ACHN (cell line): ENCODE measurements at regions not wholly inside any gene's neighbourhood (a gene's known extent, or its start where the extent isn't known, plus 50 kb on each side); places are given as distances from the start of the nearest gene placed in this dataset.
"Not testable (repeated sequence)": the region's sequence is repeated elsewhere in the genome, so short reads cannot be mapped to it uniquely, and the experiment has no call there.

Source experiments
- DNase-seq: peaks from one replicate; pipeline ENCODE4 v3.0.0-alpha.2; 2015
- in situ Hi-C: cut with HindIII; loops from 2 replicates; pipeline ENCODE4 v1.10.0; 2017; ENCODE audit warnings: low sequenced_read_pairs, low pct_ligation_motif_present, low pct_unique_long_range_greater_than_20kb

DNA sequence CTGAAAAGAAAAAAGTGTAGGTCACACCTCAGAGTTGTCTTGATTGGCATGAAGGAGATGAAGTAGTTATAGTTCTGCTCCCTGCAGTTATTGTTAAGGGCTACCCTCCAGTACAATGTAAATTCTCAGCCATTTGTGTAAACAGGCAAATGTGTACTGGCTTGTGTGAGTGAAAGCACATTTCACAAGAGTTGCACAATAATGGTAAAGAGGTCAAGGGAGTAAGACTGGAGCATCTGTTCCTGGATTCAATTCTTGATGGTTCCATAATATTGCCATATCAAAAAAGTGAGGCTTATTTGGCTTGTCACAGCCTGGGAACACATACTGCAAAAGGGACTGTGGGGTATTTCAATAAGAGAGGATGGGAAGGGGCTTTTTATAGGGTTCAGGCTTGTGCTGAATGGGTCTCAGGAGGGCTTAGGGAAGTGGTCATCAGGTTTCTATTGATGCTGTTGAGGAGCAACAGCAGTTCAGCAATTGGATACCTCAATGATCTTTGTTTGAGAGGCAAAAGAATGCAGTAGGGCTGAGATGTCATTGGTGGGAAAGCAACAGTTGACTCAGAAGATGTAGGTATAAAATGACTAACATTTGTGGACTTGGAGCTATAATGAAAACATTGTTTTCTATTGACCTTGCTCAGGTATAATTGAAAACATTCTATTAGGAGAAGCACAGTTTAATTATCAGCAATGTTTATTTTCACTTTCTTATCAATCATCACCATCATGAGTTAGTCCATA is 402.6 kb downstream of the BCKDHB start:
- in situ Hi-C loops: no loop called here
- DNase-seq: no peak

DNA sequence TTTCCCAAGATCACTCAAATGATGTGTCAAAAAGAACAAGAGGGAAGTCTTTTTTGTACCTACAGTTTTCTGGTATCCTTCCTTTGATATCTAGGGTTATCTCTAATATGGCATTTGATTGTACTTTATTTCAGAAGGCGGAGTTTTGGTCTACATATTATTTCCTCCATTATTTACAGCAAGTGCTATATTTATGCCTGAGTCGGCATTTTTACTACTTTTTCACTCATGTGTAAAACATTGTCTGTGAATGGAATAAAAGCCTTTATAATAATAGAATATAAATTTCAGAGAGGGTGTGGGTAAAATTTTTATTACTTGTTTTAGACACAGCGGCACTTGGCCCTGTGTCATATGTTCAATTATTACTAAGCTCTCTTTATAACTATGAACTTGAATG is 398.4 kb downstream of the BCKDHB start:
- in situ Hi-C loops: no loop called here
- no peak for DNase-seq

DNA sequence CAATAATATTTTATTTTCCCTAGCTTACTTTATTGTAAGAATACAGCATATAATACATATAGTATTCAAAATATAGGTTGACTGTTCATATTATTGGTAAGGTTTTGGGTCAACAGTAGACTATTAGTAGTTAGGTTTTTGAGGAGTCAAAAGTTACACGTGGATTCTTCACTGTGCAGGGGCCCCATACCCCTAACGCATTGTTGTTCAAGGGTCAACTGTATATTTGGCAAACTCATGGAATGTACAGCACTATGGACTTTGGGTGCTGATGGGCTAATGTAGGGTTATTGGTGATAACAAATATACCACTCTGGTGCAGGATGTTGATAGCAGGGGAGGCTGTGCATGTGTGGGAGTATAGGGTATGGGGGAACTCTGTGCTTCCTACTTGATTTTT is 397.2 kb downstream of the BCKDHB start:
- no peak for DNase-seq
- in situ Hi-C loops: no loop called here

DNA sequence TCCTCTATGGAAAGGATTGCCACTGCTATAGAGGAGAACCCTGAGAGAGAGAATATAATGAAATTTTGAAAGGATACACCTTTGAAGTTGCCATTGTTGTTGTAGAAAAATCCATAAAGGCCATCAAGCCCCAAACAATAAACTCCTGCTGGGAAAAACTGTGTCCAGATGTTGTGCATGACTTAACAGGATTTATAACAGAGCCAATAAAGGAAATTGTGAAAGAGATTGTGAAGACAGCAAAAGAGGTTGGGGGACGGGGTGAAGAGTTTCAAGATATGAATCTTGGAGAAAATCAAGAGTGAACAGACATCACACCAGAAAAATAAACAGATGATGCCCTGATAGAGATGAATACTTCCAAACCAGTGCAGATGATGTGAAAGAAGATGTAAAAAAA is 396.4 kb downstream of the BCKDHB start:
- DNase-seq: no peak
- in situ Hi-C loops: no loop called here

DNA sequence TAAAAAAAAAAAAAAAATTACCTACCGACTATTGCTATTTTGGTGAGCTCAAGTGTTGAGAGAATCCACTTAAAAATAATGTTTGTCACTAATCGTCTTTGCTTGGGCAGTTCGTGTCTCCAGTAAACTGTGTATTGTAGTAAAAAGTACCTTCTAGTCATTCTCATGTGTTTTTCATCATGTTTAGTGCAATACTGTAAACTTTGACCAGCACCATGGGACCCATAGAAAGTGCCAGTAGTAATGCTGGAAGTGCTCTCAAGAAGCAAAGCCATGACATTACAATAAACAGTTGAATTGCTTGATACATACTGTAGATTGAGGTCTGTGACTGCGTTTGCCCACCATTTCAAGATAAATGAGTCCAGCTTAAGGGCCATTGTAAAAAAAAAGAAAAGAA is 395.2 kb downstream of the BCKDHB start:
- DNase-seq: no peak
- in situ Hi-C loops: no loop called here

DNA sequence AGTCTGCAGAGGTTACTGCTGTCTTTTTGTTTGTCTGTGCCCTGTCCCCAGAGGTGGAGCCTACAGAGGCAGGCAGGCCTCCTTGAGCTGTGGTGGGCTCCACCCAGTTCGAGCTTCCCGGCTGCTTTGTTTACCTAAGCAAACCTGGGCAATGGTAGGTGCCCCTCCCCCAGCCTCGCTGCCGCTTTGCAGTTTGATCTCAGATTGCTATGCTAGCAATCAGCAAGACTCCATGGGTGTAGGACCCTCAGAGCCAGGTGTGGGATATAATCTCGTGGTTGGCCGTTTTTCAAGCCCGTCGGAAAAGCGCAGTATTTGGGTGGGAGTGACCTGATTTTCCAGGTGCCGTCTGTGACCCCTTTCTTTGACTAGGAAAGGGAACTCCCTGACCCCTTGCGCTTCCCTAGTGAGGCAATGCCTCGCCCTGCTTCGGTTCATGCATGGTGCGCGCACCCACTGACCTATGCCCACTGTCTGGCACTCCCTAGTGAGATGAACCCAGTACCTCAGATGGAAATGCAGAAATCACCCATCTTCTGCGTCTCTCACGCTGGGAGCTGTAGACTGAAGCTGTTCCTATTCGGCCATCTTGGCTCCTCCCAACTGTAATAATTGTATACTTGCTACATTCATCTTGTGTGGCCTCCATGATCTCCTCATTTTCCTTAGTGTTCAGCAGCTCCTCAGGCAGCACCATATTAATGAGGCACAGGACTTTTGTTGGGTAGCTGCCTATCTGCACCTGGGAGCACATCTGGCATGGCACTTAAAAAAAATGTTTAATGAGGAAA is 391.4 kb downstream of the BCKDHB start:
- in situ Hi-C loops, DNase-seq: not testable (repeated sequence)

DNA sequence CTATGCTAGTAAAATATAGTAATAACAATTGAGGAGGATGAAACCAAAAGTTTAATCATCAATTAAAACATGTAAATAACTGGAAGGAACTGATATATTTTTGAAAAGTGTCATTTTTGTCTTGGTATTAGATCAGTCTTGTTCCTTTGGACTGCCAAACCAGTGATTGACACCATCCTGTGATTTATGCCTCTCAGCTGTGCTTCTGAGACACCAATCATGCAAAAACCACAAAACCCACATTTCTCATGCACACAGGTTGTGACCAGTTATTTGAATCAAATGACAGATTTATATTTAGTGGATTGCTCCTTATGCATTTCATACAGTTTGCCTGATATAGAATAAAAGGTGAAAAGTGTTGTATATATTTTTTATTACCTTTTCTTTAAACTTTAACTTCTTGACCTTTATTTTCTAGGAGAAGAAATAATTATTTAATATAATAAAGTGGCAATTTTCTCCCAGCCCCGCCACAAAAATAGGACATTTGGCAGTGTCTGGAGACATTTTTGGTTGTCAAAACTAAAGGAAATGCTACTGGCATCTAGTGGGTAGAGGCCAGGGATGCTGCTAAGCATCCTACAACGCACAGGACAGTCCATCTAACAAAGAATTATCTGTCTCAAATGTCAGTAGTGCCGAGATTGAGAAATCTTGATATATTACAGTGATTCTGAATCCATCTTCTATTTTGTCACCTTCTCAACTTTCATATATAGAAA is 383.6 kb downstream of the BCKDHB start:
- DNase-seq: no peak

DNA sequence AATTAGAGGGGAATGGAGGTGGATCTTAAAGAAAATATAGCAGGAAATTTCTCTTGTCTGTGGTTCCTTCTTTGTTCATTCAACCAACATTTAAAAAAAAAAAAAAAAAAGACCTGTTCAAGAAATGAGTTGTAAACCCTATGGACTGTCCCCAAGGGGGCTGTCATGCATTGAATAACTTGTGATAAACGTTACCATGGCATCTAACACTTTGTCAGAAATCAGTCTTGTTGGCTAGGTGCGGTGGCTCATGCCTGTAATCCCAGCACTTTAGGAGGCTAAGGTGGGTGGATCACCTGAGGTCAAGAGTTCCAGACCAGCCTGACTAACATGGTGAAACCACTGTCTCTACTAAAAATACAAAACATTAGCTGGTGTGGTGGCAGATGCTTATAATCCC is 381.7 kb downstream of the BCKDHB start:
- in situ Hi-C loops: no loop called here
- no peak for DNase-seq

More for the DNA sequence above, 383.6 kb downstream of the BCKDHB start:
- in situ Hi-C loops: no loop called here

DNA sequence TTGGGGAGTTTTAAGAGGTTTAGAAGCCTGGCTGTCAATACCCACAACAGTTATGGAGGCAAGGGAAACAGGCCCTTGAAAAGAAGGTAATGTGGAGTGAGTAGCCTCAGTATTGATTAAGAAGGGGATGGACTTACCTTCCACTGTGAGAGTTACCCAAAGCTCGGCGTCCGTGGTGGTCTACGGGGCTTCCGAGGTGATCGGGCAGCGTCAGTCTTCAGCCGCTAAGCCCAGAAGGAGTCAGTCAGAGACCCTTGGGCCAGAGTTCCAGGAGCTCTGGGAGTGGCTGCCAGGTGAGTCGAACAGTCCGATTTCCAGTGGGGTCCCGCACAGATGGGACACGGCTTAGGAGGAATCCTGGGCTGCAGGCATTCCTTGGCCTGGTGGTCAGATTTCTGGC is 379.0 kb downstream of the BCKDHB start:
- in situ Hi-C loops, DNase-seq: not testable (repeated sequence)

DNA sequence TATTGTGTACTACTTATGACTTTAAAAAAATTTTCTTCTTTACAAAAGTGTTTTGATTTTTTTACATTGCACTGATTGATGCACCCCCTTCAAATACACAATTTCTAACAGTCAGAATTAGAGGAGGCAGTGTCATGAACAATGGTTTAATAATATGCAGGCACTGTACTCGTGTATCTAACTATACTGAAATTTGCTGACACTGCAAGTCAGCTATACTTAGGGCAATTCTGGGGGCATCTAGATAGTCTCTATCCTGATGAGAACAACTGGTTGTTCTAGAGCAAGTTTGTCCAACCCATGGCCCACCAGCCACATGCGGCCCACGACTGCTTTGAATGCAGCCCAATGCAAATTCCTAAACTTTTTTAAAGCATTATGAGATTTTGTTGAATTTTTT is 375.6 kb downstream of the BCKDHB start:
- no peak for DNase-seq
- in situ Hi-C loops: no loop called here

DNA sequence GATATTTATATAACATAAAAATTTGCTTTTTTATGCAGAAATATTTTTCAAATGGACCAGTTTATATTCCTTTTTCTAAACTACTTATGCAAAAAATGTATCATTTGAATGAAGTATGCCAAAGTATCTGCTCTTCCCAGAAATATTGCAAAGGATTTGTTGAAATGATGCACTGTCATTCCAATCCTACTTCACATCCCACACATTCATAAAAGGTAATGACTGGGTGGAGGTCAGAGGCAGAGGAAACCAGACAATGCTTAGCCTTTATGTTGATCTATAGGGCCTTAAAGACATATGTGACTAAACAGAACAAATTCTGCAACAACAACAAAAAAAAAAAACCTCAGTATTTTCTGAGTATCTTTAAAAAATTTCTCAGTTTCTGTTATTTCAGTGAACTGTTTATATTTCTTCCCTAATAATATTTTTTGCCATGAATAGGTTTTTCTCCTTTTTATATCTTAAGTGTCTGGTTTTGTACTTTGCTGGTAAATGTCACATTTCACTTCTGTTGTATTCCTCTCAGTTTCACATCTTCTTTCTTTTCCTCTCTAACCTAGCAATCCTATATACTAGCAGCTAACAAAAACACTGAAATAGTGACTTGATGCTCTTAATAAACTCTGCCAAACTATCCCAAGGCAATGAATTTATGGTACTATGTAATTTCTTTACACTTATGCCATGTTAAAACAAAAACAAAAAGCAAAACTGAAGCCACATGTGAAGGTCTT is 374.1 kb downstream of the BCKDHB start:
- in situ Hi-C loops: no loop called here
- DNase-seq: no peak

DNA sequence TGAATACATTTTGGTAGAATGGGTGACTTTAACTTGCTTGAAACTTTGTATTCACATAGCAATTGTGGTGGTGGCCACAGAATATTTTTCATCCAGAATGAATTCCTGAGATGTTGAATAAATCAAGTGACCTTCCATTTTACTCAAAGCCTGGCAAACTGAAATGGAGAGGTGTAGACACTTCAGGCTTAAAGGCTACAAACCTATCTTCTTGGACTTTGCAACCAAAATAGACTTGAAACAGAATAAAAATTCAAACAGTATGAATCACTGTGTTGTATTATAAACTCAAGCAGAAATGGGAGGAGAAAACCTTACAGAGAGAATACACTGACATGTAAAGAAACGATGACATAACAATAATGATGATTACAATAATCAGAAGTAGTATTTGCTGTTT is 371.6 kb downstream of the BCKDHB start:
- in situ Hi-C loops: no loop called here
- no peak for DNase-seq

DNA sequence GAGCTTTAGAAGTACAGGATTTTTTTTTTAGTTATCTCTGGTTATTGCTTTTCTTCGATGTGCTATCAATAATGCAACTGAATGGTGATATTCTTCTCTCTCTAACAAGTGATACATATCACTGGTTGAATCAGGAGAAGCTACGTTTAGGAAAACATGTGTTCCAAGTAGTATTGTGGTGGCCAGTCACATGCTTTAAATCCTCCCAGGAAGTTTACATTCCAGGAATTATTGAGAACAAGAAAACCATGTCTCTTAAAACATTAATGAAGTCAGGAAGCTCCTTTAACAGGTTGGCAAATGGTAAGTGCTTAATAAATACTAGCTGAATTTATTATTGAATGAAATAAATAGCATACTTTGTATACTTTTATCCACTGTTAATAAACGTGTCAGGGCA is 371.1 kb downstream of the BCKDHB start:
- no peak for DNase-seq
- in situ Hi-C loops: no loop called here

DNA sequence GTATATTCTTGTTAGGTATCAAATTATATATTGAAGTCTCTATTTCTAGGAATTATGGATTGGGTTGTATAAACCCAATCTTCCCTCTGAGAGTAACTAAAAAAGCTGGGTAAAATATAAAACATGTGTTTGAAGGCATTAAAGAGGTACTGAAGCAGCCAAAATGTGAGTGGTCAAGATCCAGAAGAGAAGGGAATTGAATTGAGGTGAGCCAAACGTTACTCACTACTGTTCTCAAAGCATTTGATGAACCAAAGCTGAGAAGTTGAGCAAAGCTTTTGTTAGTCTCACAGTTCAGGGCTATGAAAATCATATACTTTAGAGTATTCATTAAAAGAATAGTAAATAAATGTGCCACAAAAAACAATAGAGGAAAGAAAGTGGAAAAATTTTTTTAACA is 365.8 kb downstream of the BCKDHB start:
- in situ Hi-C loops: no loop called here
- no peak for DNase-seq

DNA sequence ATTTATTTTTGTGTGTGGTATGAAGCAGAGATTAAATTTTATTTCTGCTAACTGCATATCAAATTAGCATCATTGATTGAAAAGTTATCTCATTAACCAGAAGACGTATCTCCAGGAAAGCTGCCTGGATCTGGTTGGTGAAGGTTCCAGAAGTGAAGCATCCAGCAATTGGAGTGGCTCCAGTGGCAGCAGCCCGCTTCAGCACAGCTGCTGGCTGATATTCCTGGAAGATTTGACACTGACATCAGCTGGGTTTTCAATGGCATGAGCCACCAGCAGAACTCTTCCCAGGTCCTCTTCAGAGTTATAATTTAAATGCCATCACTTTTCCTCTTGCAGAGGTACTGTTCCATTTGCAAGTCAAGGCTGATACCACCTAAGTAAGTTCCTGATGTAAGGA is 363.5 kb downstream of the BCKDHB start:
- DNase-seq: no peak
- in situ Hi-C loops: no loop called here

DNA sequence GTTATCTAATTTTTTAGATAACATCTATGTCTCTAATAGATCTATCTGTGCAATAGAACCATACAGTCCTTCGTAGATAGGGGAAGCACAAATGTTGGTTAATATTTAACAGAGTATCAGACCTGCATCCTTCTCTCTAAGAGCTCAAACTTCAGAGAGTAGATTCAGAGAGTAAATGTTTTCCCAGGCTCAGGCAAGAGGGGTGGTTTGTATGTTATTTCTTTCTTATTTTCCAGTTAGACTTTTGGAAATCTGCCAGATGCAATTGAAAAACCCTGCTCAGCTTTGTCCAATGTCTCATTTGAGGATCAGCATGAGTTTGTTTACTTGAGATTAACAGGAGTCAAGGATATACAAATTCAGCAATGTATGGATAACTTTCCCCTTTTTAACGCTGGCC is 361.9 kb downstream of the BCKDHB start:
- DNase-seq: no peak
- in situ Hi-C loops: no loop called here

DNA sequence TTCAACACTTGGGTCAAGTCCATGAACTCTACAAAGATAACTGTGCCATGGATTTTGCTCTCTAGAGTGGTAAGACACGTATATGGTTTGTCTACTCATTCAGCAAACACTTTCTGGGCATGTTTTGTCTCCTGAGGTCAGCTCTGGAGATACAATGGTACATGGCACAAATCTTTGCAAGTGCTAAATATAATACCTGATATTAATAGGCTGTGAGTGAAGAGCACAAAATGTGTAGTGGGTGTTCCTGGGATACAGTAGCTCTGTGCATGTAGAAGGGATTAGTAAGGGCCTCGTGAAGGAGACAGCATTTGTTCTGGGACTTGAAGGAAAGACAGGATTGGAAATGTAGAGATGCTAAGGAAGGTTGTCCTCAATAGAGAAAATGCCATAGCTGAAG is 360.9 kb downstream of the BCKDHB start:
- in situ Hi-C loops: no loop called here
- DNase-seq: no peak

DNA sequence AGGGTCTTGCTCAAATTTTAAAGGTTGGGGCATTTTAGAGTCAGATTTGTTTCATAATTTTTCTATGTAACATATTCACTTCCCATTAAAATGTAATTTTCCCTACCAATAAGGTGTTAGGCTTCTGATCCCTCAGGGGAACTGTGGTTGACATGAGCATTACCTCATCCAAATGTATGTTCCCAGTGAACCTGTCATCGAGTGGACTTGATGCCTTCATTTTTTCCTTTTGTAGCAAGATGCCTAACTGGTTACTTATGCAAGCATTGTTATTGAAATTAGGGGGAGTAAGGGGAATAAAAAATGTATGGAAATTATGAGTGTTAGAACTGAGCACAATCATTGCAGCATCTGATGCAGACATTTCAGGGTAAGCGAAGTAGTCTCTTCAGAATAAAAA is 360.5 kb downstream of the BCKDHB start:
- no peak for DNase-seq
- in situ Hi-C loops: no loop called here

DNA sequence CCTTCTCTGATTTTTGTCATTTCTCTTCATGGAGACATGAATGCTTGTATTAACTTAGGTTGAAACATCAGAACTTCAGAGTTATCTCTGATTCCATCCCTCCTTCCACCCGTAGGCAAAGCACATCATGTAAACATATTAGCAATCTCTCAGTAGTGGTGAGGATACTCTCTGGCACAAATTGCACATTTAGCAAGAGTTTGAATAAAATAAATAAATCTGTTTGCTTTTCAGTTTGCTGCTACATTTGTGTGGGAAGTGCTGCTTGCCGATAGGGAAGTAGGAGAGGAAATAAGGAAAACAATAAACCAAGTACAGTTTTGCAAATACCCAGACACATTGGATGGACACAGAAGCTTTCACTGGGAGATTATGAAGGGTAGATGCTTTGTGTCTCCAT is 359.0 kb downstream of the BCKDHB start:
- in situ Hi-C loops: no loop called here
- DNase-seq: no peak
